Breast epithelium (tissue), 3 donors: ENCODE measurements at regions not wholly inside any gene's neighbourhood (a gene's known extent, or its start where the extent isn't known, plus 50 kb on each side); places are given as distances from the start of the nearest gene placed in this dataset.

Experiments used
- POLR2A ChIP-seq: fragments of 450-650 bp; IDR thresholded peaks from one replicate; pipeline ENCODE4 v1.6.1; 2016; ENCODE audit warnings: antibody characterized with exemption, mild to moderate bottlenecking, moderate library complexity
- TF ChIP-seq, protein P1 (sequence below), 3 donors: fragments of 450-650 bp; IDR thresholded peaks; one replicate each; pipeline ENCODE4 v1.5.1; 2016 to 2017; ENCODE audit warnings: antibody characterized with exemption in 3 of 3, mild to moderate bottlenecking in 3 of 3, moderate library complexity in 3 of 3

DNA sequence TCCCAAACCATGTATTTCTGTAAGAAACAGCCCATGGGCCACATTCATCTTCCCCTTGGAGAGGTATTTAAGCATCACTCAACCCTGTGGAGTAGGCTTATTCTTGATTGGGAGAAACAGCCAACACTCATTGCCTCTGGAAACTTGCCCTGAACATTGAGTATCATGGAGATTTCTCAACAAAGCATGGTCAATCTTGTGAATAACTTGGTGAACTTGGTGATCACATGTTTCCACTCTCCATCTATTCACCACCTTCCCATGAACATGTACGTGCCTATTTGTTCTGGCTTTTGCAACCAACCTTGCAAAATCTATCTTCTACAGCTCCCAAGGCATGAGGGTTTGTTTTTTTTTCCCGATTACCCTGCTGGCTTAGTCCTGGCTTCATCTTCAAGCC lies 163.2 kb downstream of the PAH start:
- TF ChIP-seq, protein P1, sequence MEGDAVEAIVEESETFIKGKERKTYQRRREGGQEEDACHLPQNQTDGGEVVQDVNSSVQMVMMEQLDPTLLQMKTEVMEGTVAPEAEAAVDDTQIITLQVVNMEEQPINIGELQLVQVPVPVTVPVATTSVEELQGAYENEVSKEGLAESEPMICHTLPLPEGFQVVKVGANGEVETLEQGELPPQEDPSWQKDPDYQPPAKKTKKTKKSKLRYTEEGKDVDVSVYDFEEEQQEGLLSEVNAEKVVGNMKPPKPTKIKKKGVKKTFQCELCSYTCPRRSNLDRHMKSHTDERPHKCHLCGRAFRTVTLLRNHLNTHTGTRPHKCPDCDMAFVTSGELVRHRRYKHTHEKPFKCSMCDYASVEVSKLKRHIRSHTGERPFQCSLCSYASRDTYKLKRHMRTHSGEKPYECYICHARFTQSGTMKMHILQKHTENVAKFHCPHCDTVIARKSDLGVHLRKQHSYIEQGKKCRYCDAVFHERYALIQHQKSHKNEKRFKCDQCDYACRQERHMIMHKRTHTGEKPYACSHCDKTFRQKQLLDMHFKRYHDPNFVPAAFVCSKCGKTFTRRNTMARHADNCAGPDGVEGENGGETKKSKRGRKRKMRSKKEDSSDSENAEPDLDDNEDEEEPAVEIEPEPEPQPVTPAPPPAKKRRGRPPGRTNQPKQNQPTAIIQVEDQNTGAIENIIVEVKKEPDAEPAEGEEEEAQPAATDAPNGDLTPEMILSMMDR (IDR thresholded peaks at IDR 0.05), result no peak
- no peak for TF ChIP-seq POLR2A
